HepG2 (cell line): ENCODE measurements at regions not wholly inside any gene's neighbourhood (a gene's known extent, or its start where the extent isn't known, plus 50 kb on each side); places are given as distances from the start of the nearest gene placed in this dataset.

Experiments used
- ATAC-seq: fragments of 200-7000 bp; cut with Tn5 transposase; 3 replicates; pipeline ENCODE4 v1.9.1; 2020; ENCODE audit warnings: mild to moderate bottlenecking, moderate library complexity
- BruUV-seq: library from RNA; stranded (reverse); fragments of 400-500 nt; replicated peaks from 2 replicates; lab custom pipeline; 2021; lab: Mats Ljungman, UMichigan
- CTCF ChIA-PET: fragments of 300-600 bp; formaldehyde crosslinking; extraction: SDS; loops from one replicate; lab custom pipeline; 2021; ENCODE audit warnings: low total read pairs, inconsistent platforms, low intra/inter-chr PET ratio; lab: Yijun Ruan, JAX
- POLR2A ChIA-PET: fragments of 350-600 bp; sonication (Branson Sonifier 250); formaldehyde crosslinking; loops from one replicate; lab custom pipeline; 2020; ENCODE audit warnings: antibody characterized with exemption, inconsistent platforms; lab: Yijun Ruan, JAX
- DNase-seq: peaks from one replicate; pipeline ENCODE4 v3.0.0-alpha.2; 2015; ENCODE audit warnings: low spot score
- FAIRE-seq: peaks from 3 replicates; lab custom pipeline; 2011; peaks lifted over from hg19 to GRCh38; lab: Jason Lieb, UNC
- H2AFZ ChIP-seq: one replicate; pipeline ENCODE4 v1.6.1; 2011; ENCODE audit warnings: low read length, inconsistent platforms
- H3K27ac ChIP-seq: fragments of 300-600 bp; 3 replicates; pipeline ENCODE4 v1.8.0; 2011; ENCODE audit warnings: mixed run types, mild to moderate bottlenecking, mixed read lengths, low read length, inconsistent platforms; ENCODE audit not compliant: insufficient read depth; ENCODE audit errors: extremely low read length
- H3K27me3 ChIP-seq, 2 experiments: fragments of 200-600 bp in 1 of 2; 2 replicates in 1 of 2; 3 replicates in 1 of 2; pipeline versions ENCODE4 v1.6.0 to v1.8.0; 2011; ENCODE audit warnings: low read length in 2 of 2, mild to moderate bottlenecking in 2 of 2, moderate library complexity in 2 of 2, inconsistent platforms in 1 of 2; ENCODE audit not compliant: insufficient read depth in 2 of 2, control insufficient read depth in 1 of 2
- H3K36me3 ChIP-seq, 2 experiments: fragments of 200-600 bp in 1 of 2; replicated peaks in 1 of 2; 2 replicates in 1 of 2; 3 replicates in 1 of 2; pipeline versions ENCODE4 v1.5.1 to v1.8.0; 2011; ENCODE audit warnings: low read length in 2 of 2, inconsistent platforms in 1 of 2; ENCODE audit not compliant: insufficient read depth in 2 of 2, control insufficient read depth in 1 of 2
- H3K4me1 ChIP-seq: 2 replicates; pipeline ENCODE4 v1.5.1; 2012; ENCODE audit warnings: low read length, inconsistent platforms; ENCODE audit not compliant: insufficient read depth
- H3K4me2 ChIP-seq: 2 replicates; pipeline ENCODE4 v1.6.0; 2011; ENCODE audit warnings: low read depth, low read length, inconsistent platforms
- H3K4me3 ChIP-seq, 3 experiments: fragments of 200-600 bp in 1 of 3; sonication (generic), shearing (Covaris generic) in 1 of 3; replicated peaks in 1 of 3; 2 replicates each; pipeline ENCODE4 v1.5.1; 2011 to 2016; ENCODE audit warnings: low read length in 3 of 3, inconsistent platforms in 2 of 3, low read depth in 2 of 3, mild to moderate bottlenecking in 2 of 3, control low read depth in 1 of 3, mixed read lengths in 1 of 3; ENCODE audit not compliant: insufficient read depth in 1 of 3
- H3K79me2 ChIP-seq: one replicate; pipeline ENCODE4 v1.6.1; 2011; ENCODE audit warnings: low read length, inconsistent platforms; ENCODE audit not compliant: insufficient read depth
- H3K9ac ChIP-seq: 2 replicates; pipeline ENCODE4 v1.6.0; 2011; ENCODE audit warnings: mild to moderate bottlenecking, low read depth, low read length, inconsistent platforms; ENCODE audit not compliant: insufficient read depth
- H3K9me3 ChIP-seq: 2 replicates; pipeline ENCODE4 v1.5.1; 2012; ENCODE audit warnings: mild to moderate bottlenecking, low read length
- H4K20me1 ChIP-seq: 2 replicates; pipeline ENCODE4 v1.6.0; 2011; ENCODE audit warnings: inconsistent platforms, mild to moderate bottlenecking, low read length, moderate library complexity; ENCODE audit not compliant: insufficient read depth
- HNF1A ChIP-seq, 2 experiments: sonication (generic) in 1 of 2; formaldehyde crosslinking in 1 of 2; IDR thresholded peaks; 2 replicates each; pipeline versions ENCODE4 v1.4.0 to v1.6.1; 2016 to 2020; ENCODE audit warnings: borderline replicate concordance in 1 of 2, low read depth in 1 of 2, mild to moderate bottlenecking in 1 of 2, missing genetic modification reagents in 1 of 2
- TGIF2 ChIP-seq: IDR thresholded peaks from 2 replicates; pipeline ENCODE4 v1.6.1; 2016; ENCODE audit warnings: control low read depth, missing compliant biosample characterization
- WGBS: methylation state at CpG from one replicate; pipeline ENCODE4 v1.1.6; 2017; ENCODE audit warnings: low lambda C conversion rate; 5-methylcytosine and 5-hydroxymethylcytosine counted together
- in situ Hi-C: cut with HindIII; loops from 2 replicates; pipeline ENCODE4 v1.10.0; 2017; ENCODE audit warnings: low pct_unique_long_range_greater_than_20kb; ENCODE audit not compliant: extremely low pct_ligation_motif_present
- intact Hi-C: fragments of 100-400 bp; cut with micrococcal nuclease; formaldehyde crosslinking; loops from one replicate; pipeline ENCODE4 v1.10.0; 2022; ENCODE audit not compliant: unreplicated experiment

- Histone ChIP-seq H2AFZ (no peak overlapping the region), H4K20me1 (no peaks in the 10 kb centered on the region), H3K4me3 (no peak overlapping the region), H3K4me1 (no peaks in the 10 kb centered on the region), H3K36me3 (no peaks in the 10 kb centered on the region), H3K9ac (no peak overlapping the region), H3K27ac (no peak overlapping the region), H3K4me2 (no peak overlapping the region), H3K79me2 (no peaks in the 10 kb centered on the region), H3K9me3 (no peaks in the 10 kb centered on the region; the same call in 1 of the 2 replicates), H3K27me3 (no peaks in the 10 kb centered on the region)
- FAIRE-seq (no peak), DNase-seq (no peak), ATAC-seq (no peak)
- CTCF ChIA-PET: no interaction called here
- BruUV-seq: no TSS peak
- POLR2A ChIA-PET: no interaction called here
- WGBS: 8% methylated on average over 1 of the region's 1 CpG
- no peak for TF ChIP-seq TGIF2 (CRISPR knock-in tag)
- intact Hi-C loops (no loop called here), in situ Hi-C loops (no loop called here)
Measured at GRCh38 chr3:34863485-34863884, 775.8 kb upstream of the ARPP21 start.

- ChIA-PET POLR2A (no interaction called here), CTCF (no interaction called here)
- in situ Hi-C loops: no loop called here
Measured at GRCh38 chr3:34864011-34864410, 775.3 kb upstream of the ARPP21 start.

More at GRCh38 chr3:34864011-34864410, 775.3 kb upstream of the ARPP21 start:
- Histone ChIP-seq H3K4me2 (no peak overlapping the region), H2AFZ (no peak overlapping the region), H3K27ac (no peak overlapping the region), H3K4me3 (no peak overlapping the region), H3K79me2 (no peaks in the 10 kb centered on the region), H3K4me1 (no peaks in the 10 kb centered on the region), H3K9ac (no peak overlapping the region), H3K36me3 (no peaks in the 10 kb centered on the region), H3K27me3 (no peaks in the 10 kb centered on the region), H4K20me1 (no peaks in the 10 kb centered on the region), H3K9me3 (peaks cover 1% of the 10 kb centered on the region; the same call in 1 of the 2 replicates)
- no peak for ATAC-seq
- TF ChIP-seq HNF1A (IDR thresholded peaks at IDR 0.05; ENCODE audit: low read depth) (no peak), HNF1A (CRISPR knock-in tag; IDR thresholded peaks at IDR 0.05; ENCODE audit: borderline replicate concordance) (no peak)
- BruUV-seq: no TSS peak
- WGBS: 0% methylated on average over 3 of the region's 3 CpGs
- no peak for FAIRE-seq
- intact Hi-C loops: no loop called here
- no peak for DNase-seq
